H1 (cell line): ENCODE measurements at regions not wholly inside any gene's neighbourhood (a gene's known extent, or its start where the extent isn't known, plus 50 kb on each side); places are given as distances from the start of the nearest gene placed in this dataset.

Source experiments
- BRCA1 ChIP-seq: IDR thresholded peaks from 2 replicates; pipeline ENCODE4 v1.6.1; 2012; ENCODE audit warnings: low read depth, low read length, improper control_type of control experiment
- KDM4A ChIP-seq: IDR thresholded peaks from one replicate; pipeline ENCODE4 v1.7.1; 2012; ENCODE audit warnings: low read depth, mild to moderate bottlenecking, moderate library complexity, low read length, inconsistent platforms; ENCODE audit not compliant: severe bottlenecking

DNA sequence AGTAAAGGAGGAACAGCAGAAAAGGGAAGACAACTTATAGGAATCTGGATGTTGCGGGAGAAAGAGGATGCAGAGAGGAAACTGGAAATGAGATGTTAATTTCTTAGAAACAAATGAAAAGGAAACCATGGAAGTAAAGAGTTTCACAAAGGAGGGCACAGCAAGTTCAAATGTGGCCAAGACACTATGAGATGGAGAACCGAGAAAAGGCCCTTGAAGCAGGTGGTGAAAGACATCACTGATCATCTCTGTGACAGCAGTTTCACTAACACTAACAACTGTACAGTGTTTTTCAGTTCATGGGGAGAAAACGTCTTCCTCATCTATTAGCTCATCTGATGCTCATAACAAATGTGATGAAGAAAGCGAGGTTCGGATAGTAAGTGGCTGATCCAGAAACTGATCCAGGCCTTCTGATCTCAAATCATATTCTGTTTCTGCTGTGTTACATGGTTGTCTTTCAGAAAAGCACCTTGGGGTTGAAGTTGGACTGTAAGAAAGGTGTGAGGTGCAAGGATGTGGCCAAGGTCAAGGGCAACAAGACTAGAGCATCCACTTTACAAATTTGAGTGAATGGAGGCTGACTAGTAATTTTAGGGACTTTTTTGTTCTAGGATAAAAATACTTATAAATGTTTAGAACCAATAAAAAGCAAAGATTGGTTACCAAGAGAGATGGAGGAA, 492.1 kb upstream of the CADM1 start (continued):
- TF ChIP-seq KDM4A = no peak
- TF ChIP-seq BRCA1 = no peak
